ENCODE measurements at regions not wholly inside any gene's neighbourhood (a gene's known extent, or its start where the extent isn't known, plus 50 kb on each side); places are given as distances from the start of the nearest gene placed in this dataset.
"Not testable (repeated sequence)": the region's sequence is repeated elsewhere in the genome, so short reads cannot be mapped to it uniquely, and the experiment has no call there.

- no peak for DNase-seq
These were observed 364.1 kb upstream of the KCNMB2 start for GRCh38 chr3:178172121-178172520.

- DNase-seq = no peak
These were observed 361.9 kb upstream of the KCNMB2 start for GRCh38 chr3:178174201-178174915.

- DNase-seq = no peak
These were observed 355.1 kb upstream of the KCNMB2 start for GRCh38 chr3:178181088-178181487.

- DNase-seq = no peak
These were observed 354.5 kb upstream of the KCNMB2 start for GRCh38 chr3:178181784-178182183.

- DNase-seq = peak; percentile 17
These were observed 353.9 kb upstream of the KCNMB2 start for GRCh38 chr3:178182337-178182779.

GRCh38 chr3:178184833-178185232 is 351.4 kb upstream of the KCNMB2 start:
- no peak for DNase-seq

GRCh38 chr3:178186666-178187065 is 349.6 kb upstream of the KCNMB2 start:
- DNase-seq = no peak

- DNase-seq = no peak
These were observed 346.4 kb upstream of the KCNMB2 start for GRCh38 chr3:178189854-178190253.

- no peak for DNase-seq
These were observed 342.4 kb upstream of the KCNMB2 start for GRCh38 chr3:178193846-178194245.

GRCh38 chr3:178194539-178194938 is 341.7 kb upstream of the KCNMB2 start:
- DNase-seq = no peak

GRCh38 chr3:178195824-178196223 is 340.4 kb upstream of the KCNMB2 start:
- DNase-seq = no peak

- DNase-seq = no peak
These were observed 337.9 kb upstream of the KCNMB2 start for GRCh38 chr3:178198329-178198728.

- DNase-seq = no peak
These were observed 335.9 kb upstream of the KCNMB2 start for GRCh38 chr3:178200316-178200715.

GRCh38 chr3:178201714-178202113 is 334.5 kb upstream of the KCNMB2 start:
- DNase-seq = no peak

- no peak for DNase-seq
These were observed 334.0 kb upstream of the KCNMB2 start for GRCh38 chr3:178202194-178202593.

- DNase-seq = no peak
These were observed 333.1 kb upstream of the KCNMB2 start for GRCh38 chr3:178203165-178203564.

- no peak for DNase-seq
These were observed 332.6 kb upstream of the KCNMB2 start for GRCh38 chr3:178203650-178204049.

GRCh38 chr3:178205740-178206139 is 330.5 kb upstream of the KCNMB2 start:
- no peak for DNase-seq

GRCh38 chr3:178206521-178206920 is 329.7 kb upstream of the KCNMB2 start:
- DNase-seq = no peak

GRCh38 chr3:178207161-178207560 is 329.1 kb upstream of the KCNMB2 start:
- DNase-seq = not testable (repeated sequence)

GRCh38 chr3:178207627-178208026 is 328.6 kb upstream of the KCNMB2 start:
- not testable (repeated sequence) for DNase-seq

- not testable (repeated sequence) for DNase-seq
These were observed 327.1 kb upstream of the KCNMB2 start for GRCh38 chr3:178209116-178209515.

- DNase-seq = not testable (repeated sequence)
These were observed 326.6 kb upstream of the KCNMB2 start for GRCh38 chr3:178209618-178210017.

GRCh38 chr3:178211086-178211485 is 325.1 kb upstream of the KCNMB2 start:
- DNase-seq = not testable (repeated sequence)

- DNase-seq = no peak
These were observed 318.8 kb upstream of the KCNMB2 start for GRCh38 chr3:178217479-178217878.
